ENCODE measurements at regions not wholly inside any gene's neighbourhood (a gene's known extent, or its start where the extent isn't known, plus 50 kb on each side); places are given as distances from the start of the nearest gene placed in this dataset.
"Not testable (repeated sequence)": the region's sequence is repeated elsewhere in the genome, so short reads cannot be mapped to it uniquely, and the experiment has no call there.

DNA sequence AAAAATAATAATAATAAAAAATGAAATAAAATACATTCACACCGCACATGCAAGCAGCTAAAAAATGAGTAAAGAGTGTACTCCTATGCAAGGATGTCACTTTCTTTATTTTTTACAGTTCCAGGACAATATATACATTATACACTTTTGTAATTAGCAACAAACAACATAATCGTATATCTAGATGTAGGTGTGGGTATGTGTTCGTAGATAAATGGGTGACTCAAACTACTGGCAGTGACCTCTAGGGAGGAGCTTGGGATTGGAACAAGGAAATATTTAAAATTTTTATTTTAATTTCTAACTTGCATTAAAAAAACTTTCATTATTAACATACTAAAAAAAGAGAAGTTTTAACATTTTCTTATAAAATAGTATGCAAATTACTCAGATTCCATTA is 86.1 kb upstream of the MYLIP start:
- no peaks in the 10 kb centered on the region for H3K36me3 ChIP-seq (ENCODE audit: control insufficient read depth, insufficient read depth, low read length)
- CTCF ChIA-PET: no interaction called here

DNA sequence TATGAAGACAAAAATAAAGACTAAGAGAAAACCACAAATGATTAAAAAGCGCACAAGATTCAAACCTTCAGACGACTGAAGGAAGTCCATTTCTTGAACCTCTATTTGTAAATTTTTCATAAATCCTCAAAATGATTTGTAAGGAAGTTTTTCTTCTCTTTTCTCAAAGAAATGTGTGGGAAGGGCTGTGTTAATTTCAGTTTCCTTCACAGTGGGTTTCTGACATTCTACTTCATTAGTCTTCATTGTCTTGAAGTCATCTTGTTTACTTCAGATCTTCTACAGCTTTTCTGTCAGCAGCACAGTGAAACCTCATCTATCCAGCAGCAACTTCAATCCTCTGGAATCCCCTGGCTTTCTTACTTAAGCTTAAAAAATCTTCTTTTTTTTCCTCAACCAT is 87.6 kb upstream of the MYLIP start:
- ChIA-PET CTCF (no interaction called here), POLR2A (no interaction called here)
- Histone ChIP-seq H3K27me3 (ENCODE audit: control insufficient read depth, insufficient read depth, low read length) (no peaks in the 10 kb centered on the region), H3K4me3 (ENCODE audit: low read depth, low read length) (no peak overlapping the region), H3K36me3 (ENCODE audit: control insufficient read depth, insufficient read depth, low read length) (no peaks in the 10 kb centered on the region)
- TF ChIP-seq, protein P1, sequence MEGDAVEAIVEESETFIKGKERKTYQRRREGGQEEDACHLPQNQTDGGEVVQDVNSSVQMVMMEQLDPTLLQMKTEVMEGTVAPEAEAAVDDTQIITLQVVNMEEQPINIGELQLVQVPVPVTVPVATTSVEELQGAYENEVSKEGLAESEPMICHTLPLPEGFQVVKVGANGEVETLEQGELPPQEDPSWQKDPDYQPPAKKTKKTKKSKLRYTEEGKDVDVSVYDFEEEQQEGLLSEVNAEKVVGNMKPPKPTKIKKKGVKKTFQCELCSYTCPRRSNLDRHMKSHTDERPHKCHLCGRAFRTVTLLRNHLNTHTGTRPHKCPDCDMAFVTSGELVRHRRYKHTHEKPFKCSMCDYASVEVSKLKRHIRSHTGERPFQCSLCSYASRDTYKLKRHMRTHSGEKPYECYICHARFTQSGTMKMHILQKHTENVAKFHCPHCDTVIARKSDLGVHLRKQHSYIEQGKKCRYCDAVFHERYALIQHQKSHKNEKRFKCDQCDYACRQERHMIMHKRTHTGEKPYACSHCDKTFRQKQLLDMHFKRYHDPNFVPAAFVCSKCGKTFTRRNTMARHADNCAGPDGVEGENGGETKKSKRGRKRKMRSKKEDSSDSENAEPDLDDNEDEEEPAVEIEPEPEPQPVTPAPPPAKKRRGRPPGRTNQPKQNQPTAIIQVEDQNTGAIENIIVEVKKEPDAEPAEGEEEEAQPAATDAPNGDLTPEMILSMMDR (IDR thresholded peaks at IDR 0.05; ENCODE audit: insufficient read depth, low read depth, low read length): no peak
- DNase-seq (ENCODE audit: low read depth): no peak

More for the DNA sequence above, 86.1 kb upstream of the MYLIP start:
- POLR2A ChIA-PET: no interaction called here
- TF ChIP-seq, protein P1 (IDR thresholded peaks at IDR 0.05; ENCODE audit: insufficient read depth, low read depth, low read length): no peak
- Histone ChIP-seq H3K27me3 (ENCODE audit: control insufficient read depth, insufficient read depth, low read length) (no peaks in the 10 kb centered on the region), H3K4me3 (ENCODE audit: low read depth, low read length) (no peak overlapping the region)
- DNase-seq (ENCODE audit: low read depth): no peak

DNA sequence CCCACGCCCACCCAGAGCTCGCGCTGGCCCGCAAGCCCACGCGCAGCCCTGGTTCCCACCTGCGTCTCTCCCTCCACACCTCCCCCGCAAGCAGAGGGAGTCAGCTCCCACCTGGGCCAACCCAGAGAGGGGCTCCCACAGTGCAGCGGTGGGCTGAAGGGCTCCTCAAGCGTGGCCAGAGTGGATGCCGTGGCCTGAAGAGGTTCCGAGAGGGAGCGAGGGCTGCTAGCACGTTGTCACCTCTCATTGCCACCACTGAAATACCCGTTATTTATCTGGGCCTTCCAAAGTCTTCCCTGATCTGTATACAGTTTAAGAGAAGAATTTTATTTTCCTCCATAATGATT is 88.3 kb upstream of the MYLIP start:
- TF ChIP-seq, protein P1 (IDR thresholded peaks at IDR 0.05; ENCODE audit: insufficient read depth, low read depth, low read length): no peak
- no peak overlapping the region for H3K4me3 ChIP-seq (ENCODE audit: low read depth, low read length)
- CTCF ChIA-PET: no interaction called here
- no peaks in the 10 kb centered on the region for H3K36me3 ChIP-seq (ENCODE audit: control insufficient read depth, insufficient read depth, low read length)
- POLR2A ChIA-PET: no interaction called here
- DNase-seq (ENCODE audit: low read depth): no peak
- H3K27me3 ChIP-seq (ENCODE audit: control insufficient read depth, insufficient read depth, low read length): no peaks in the 10 kb centered on the region

DNA sequence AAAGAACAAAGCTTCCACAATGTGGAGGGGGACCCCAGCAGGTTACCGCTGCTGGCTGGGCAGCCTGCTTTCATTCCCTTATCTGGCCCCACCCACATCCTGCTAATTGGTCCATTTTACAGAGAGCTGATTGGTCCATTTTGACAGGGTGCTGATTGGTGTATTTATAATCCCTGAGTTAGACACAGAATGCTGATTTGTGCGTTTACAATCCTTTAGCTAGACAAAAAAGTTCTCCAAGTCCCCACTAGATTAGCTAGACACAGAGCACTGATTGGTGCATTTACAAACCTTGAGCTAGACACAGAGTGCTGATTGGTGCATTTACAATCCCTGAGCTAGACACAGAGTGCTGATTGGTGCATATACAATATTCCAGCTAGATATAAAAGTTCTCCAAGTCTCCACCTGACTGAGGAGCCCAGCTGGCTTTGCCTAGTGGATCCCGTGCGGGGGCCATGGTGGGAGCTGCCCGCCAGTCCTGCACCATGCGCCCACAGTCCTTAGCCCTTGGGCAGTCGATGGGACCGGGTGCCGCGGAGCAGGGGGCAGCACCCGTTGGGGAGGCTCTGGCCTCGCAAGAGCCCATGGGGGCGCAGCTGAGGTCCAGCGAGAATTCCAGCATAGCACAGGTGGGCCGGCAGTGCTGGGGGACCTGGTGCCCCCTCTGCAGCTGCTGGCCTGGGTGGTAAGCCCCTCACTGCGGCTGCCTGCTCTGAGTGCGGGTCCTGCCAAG is 88.8 kb upstream of the MYLIP start:
- DNase-seq (ENCODE audit: low read depth); POLR2A ChIA-PET; H3K4me3 ChIP-seq (ENCODE audit: low read depth, low read length); H3K27me3 ChIP-seq (ENCODE audit: control insufficient read depth, insufficient read depth, low read length); H3K36me3 ChIP-seq (ENCODE audit: control insufficient read depth, insufficient read depth, low read length): not testable (repeated sequence)
- CTCF ChIA-PET: interaction anchor here (0.7 kb wide), 1 partner anchor 909 kb away, joined by 3 read pairs; no protein-coding TSS in a partner anchor

DNA sequence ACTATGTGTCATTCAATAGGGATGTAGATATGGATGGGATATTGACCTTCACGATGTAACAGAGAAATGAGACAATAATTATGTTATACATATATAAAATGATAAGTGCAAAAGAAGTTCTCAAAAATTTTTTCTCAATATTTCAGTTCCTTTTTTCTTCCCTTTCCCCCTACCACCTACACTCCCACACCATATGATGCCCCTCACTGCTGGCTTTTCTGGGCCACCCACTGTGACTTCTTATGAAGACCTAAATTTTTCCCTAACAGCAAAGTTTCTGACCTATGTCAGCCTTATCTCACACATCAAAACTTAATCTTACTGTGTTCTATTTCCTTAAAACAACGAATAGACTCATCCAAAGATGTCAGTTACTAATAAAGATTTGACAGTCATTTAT is 89.9 kb upstream of the MYLIP start:
- Histone ChIP-seq H3K36me3 (ENCODE audit: control insufficient read depth, insufficient read depth, low read length) (no peaks in the 10 kb centered on the region), H3K4me3 (ENCODE audit: low read depth, low read length) (no peak overlapping the region), H3K27me3 (ENCODE audit: control insufficient read depth, insufficient read depth, low read length) (no peaks in the 10 kb centered on the region)
- CTCF ChIA-PET: no interaction called here
- DNase-seq (ENCODE audit: low read depth): no peak
- POLR2A ChIA-PET: no interaction called here
- TF ChIP-seq, protein P1 (IDR thresholded peaks at IDR 0.05; ENCODE audit: insufficient read depth, low read depth, low read length): no peak

DNA sequence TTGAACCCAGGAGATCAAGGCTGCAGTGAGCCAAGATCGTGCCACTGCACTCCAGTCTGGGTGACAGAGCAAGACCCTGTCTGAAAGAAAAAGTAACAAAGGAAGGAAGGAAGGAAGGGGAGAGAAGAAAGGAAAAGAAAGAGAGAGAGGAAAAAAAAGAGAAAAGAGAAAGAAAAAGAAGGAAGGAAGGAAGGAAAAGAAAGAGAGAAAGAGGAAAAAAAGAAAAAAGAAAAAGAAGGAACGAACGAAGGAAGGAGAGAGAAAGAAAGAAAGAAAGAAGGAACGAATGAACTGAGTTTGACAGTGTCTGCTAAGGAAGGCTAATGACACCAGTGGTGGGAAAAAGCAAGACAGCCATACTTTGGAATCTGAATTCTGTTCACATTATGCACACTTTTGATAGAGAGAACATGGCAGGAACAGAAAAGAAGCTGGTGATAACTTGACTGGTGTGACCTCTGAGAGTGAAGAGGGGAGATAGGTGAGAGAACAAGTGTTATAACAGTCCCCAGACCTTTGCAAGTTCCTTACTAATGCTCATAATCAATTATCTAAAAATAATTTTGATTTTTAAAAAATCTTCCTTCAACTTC is 93.3 kb upstream of the MYLIP start:
- Histone ChIP-seq H3K4me3 (ENCODE audit: low read depth, low read length) (no peak overlapping the region), H3K27me3 (ENCODE audit: control insufficient read depth, insufficient read depth, low read length) (no peaks in the 10 kb centered on the region), H3K36me3 (ENCODE audit: control insufficient read depth, insufficient read depth, low read length) (no peaks in the 10 kb centered on the region)
- TF ChIP-seq, protein P1 (IDR thresholded peaks at IDR 0.05; ENCODE audit: insufficient read depth, low read depth, low read length): no peak
- no peak for DNase-seq (ENCODE audit: low read depth)
- ChIA-PET CTCF (no interaction called here), POLR2A (interaction anchor here (0.6 kb wide), 1 partner anchor 165 kb away, joined by 3 read pairs; no protein-coding TSS in a partner anchor)
